ENCODE measurements at regions not wholly inside any gene's neighbourhood (a gene's known extent, or its start where the extent isn't known, plus 50 kb on each side); places are given as distances from the start of the nearest gene placed in this dataset.

DNA sequence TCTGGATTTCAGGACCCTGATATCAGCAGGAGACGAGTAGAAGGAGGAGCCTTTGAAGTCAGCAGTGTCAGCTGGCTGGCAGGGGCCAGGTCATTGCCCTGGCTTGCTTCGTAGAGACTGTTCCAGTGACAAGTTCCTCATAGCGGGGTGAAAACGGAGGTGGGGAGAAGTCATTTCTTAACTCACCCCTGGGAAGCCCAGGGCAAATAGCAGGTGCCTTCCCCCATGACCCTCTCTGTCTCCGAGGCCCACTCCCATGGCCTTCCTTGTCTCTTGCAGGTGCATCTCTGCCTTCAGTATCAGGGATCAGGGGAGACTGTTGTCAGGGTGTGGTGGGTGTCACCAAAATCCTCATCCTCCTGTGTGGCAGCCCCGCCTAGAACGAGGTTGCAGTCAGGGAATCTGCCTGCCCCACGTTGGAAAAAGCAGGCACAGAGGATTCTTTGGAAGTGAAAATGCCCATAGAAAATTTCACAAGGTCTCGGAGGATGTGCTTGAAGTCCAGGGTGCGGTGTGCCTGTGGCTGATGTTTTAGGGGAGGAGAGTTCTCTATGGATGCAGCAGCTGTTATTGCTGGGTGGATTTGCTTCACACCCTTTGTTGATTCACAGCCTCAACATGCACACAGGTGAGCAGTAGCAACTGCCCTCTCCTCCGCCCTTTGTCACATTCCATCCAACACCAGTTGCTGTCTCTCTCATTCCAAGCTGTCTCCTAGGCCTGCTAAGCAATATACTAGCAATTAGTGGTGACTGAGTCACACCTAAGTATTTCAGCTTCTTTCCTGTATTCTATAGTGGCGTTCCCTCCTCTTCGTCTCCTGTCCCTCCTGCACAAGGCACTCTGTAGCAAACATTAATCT is 142.6 kb upstream of the FHL2 start:
- DNase-seq (ENCODE audit: low spot score), result no peak
- in situ Hi-C loops (cut with MboI; ENCODE audit: low sequenced_read_pairs, unreplicated experiment), result no loop called here
- TF ChIP-seq, protein P1, sequence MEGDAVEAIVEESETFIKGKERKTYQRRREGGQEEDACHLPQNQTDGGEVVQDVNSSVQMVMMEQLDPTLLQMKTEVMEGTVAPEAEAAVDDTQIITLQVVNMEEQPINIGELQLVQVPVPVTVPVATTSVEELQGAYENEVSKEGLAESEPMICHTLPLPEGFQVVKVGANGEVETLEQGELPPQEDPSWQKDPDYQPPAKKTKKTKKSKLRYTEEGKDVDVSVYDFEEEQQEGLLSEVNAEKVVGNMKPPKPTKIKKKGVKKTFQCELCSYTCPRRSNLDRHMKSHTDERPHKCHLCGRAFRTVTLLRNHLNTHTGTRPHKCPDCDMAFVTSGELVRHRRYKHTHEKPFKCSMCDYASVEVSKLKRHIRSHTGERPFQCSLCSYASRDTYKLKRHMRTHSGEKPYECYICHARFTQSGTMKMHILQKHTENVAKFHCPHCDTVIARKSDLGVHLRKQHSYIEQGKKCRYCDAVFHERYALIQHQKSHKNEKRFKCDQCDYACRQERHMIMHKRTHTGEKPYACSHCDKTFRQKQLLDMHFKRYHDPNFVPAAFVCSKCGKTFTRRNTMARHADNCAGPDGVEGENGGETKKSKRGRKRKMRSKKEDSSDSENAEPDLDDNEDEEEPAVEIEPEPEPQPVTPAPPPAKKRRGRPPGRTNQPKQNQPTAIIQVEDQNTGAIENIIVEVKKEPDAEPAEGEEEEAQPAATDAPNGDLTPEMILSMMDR (IDR thresholded peaks at IDR 0.05; ENCODE audit: borderline replicate concordance, control extremely low read depth, extremely low read depth, insufficient read depth, missing control alignments), result no peak

DNA sequence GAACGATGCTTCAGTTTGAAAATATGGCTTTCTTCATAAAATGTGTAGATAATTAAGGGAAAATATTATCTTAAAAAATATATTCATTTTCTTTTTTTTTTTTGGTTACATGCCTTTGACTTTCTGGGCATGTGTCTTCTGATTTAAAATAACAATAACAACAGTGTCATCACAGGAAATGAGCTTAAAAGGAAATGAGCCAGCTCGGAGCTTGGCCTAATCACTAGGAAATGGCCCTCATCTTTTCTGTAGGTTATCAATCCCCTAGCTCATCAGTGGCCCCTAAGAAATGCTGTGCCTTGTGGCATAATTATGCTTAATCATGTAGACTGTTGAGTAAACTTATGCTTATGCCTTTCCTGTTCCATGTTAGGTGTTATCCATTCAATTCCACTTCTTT is 141.8 kb upstream of the FHL2 start:
- TF ChIP-seq, protein P1 (IDR thresholded peaks at IDR 0.05; ENCODE audit: borderline replicate concordance, control extremely low read depth, extremely low read depth, insufficient read depth, missing control alignments), result no peak
- in situ Hi-C loops (cut with MboI; ENCODE audit: low sequenced_read_pairs, unreplicated experiment), result no loop called here
- no peak for DNase-seq (ENCODE audit: low spot score)

DNA sequence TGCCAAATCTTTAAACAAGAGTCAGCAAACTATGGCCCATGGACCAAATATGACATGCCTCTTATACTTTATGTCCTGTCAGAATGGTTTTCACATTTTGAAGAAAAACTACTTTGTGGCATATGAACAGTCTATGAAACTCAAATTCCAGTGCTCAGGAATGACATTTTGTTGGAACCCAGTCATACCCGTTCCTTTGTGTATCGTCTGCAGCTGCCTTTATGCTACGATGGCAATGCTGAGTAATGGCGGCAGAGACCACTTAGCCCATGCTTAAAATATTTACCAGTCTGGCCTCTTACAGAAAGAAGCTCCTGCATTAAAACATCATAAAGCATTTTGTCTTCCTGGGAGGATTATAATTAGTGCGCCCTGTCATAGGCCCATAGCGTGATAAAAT is 140.5 kb upstream of the FHL2 start:
- in situ Hi-C loops (cut with MboI; ENCODE audit: low sequenced_read_pairs, unreplicated experiment), result no loop called here
- TF ChIP-seq, protein P1 (IDR thresholded peaks at IDR 0.05; ENCODE audit: borderline replicate concordance, control extremely low read depth, extremely low read depth, insufficient read depth, missing control alignments), result no peak
- DNase-seq (ENCODE audit: low spot score), result no peak

DNA sequence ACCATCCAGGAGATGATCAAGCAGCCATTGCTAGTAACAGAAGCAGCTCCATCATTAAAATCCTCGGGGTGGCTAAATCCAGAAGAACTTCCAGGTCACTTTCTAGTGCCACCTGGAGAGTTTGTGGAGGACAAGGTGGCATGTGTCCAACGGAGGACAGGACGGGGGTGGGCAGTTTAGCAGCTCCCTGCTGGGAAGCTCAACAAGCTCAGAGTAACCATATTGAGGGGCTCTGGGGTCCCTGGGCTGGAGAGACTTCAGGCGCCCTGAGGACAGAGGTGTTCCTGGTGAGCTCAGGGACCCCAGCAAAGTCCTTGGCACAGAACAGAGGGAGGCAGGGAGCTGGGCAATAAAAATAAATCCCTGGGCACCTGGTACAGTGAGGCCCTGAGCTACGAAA is 140.0 kb upstream of the FHL2 start:
- in situ Hi-C loops (cut with MboI; ENCODE audit: low sequenced_read_pairs, unreplicated experiment), result no loop called here
- TF ChIP-seq, protein P1 (IDR thresholded peaks at IDR 0.05; ENCODE audit: borderline replicate concordance, control extremely low read depth, extremely low read depth, insufficient read depth, missing control alignments), result no peak
- no peak for DNase-seq (ENCODE audit: low spot score)

DNA sequence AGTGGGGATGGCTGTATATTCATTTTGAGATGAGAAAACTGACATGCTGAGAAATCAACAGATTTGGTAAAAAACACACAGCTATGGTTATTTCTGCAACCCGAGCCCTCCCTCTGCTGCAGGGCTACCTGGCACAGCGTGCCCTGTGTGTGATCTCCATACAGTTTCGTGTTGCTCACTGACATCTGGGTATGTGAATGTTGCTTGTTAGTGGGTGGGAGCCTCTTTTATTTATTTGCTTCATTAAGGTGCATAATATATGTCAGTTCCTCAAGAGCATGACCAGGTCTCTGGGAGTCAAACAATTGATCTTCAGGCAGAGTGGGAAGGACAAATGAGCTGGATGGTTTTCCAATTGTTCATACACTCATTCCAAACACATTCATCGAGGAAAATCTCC is 139.1 kb upstream of the FHL2 start:
- DNase-seq (ENCODE audit: low spot score), result no peak
- in situ Hi-C loops (cut with MboI; ENCODE audit: low sequenced_read_pairs, unreplicated experiment), result no loop called here

DNA sequence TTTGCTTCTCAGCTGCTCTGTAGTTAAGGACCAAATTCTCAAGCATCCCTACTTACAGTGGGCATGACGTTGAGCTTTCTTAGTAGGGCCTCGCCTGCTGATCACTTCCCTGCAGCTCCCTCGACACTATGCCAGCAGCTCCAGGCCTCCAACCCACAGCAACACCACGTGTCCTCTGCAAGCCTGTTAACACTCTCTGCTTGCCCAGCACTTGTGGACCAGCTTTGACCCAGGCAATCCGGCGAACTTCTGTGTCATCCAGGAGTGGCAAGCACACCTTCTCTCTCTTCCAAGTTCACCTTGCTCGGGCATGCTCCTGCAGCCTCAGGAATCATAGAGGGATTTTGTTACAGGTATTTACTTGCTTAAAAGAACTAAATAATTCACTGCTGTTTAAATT is 138.6 kb upstream of the FHL2 start:
- no peak for DNase-seq (ENCODE audit: low spot score)
- in situ Hi-C loops (cut with MboI; ENCODE audit: low sequenced_read_pairs, unreplicated experiment), result no loop called here
- TF ChIP-seq, protein P1 (IDR thresholded peaks at IDR 0.05; ENCODE audit: borderline replicate concordance, control extremely low read depth, extremely low read depth, insufficient read depth, missing control alignments), result no peak

More for the DNA sequence above, 139.1 kb upstream of the FHL2 start:
- TF ChIP-seq, protein P1 (IDR thresholded peaks at IDR 0.05; ENCODE audit: borderline replicate concordance, control extremely low read depth, extremely low read depth, insufficient read depth, missing control alignments), result no peak

All from GM13976 (cell line).